ENCODE measurements at regions not wholly inside any gene's neighbourhood (a gene's known extent, or its start where the extent isn't known, plus 50 kb on each side); places are given as distances from the start of the nearest gene placed in this dataset.

DNA sequence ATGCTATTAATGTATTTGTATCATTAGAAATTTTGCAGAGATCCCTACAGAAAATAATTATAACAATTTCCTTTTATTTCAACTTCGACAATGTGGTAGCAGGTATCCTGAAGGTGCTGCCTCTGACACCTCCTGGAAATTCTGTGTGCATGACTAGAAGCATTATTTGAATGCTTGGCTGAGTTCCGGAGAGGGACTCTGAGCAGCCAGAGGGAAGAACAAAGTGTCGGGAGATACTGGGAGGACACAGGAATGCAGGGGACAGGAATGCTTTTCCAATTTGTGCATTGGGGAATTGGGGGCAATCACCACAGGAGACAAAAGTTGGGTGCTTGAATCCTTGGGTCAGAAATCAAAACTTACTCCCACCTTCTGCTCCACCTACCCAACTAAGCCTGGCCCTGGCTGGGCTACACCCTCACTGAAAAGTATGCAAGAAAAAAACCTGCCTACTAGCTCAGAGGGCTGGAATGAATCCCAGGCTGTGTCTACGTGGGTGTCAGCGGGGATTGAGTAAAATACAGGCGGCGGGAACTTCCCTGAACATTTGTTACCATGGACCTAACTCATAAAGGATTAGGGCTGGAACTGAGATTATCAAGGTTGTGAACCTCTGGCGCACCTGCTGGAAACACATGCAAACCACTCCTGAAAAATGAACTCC is 299.3 kb downstream of the SOX11 start:
- DNase-seq = peak; percentile 59

DNA sequence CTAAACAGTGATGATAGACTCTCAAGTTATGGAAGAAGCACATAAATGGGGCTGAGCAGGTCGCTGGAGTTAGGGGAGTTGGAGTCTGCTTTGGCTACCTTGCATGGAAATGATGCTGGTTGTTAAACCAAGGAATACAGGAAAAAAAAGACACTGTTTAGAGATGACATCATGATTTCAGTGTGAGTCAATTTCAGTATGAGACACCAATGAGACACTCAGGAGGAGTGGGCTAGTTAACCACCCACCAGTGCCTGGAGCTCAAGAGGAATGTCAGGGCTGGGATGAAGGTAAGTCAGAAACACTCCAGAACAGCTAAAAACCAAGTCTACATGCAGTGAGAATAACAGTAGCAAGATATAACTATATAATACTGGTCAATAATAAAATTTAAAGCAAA is 303.6 kb downstream of the SOX11 start:
- DNase-seq = peak; percentile 11

DNA sequence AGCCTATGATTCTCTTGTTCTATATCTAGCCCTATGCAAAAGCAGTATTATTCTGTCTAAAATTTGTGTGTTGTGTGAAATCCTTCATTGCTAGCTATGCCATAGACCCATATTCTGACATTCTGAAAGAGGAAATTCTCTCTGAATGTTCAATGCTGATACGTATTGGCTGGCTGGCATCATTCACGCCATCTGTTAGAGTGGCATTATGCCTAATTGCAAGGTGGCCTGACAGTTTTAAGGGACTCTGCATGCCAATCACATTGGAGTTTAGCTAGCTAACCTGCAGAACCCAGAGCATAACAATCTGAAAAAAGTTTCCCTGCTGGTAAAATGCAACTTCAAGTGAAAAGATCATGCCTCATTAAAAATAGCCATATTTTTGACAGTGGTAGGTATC is 316.0 kb downstream of the SOX11 start:
- no peak for DNase-seq

DNA sequence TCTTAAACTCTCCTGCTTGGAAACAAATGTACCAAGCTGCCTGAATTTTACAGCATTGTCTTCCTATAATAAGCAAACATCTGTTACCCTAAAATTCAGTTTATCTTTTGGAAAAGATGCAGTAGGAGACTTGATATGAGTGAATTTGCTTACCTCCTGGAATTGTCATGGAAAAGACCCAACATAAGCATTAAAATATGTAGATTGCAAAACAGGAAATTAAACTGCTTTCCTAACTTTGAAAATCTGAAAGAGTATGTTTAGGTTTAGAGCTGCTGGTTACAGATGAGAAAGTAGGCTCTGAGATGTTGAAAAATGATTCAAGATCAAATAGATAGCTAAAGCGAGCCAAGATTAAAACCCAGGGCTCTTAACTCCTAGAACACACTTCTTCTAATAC is 316.5 kb downstream of the SOX11 start:
- no peak for DNase-seq

DNA sequence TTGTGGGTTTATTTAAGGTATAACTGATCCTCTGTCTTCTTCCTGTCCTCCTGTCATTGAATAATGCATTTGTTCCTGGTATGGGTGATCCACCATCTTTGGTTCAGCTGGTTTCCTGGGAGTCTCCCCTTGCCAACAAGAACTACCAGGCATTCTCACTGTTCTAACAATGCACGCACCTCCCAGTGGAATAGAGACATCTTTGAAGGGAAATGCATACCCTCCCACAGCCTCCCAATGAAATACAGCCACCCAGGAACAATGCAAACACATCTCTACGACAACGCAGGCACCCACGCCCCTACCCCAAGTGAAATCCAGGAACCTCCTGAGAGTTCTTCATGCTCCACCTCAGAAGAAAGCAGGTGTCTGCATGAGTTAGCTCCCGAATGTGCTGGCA is 318.0 kb downstream of the SOX11 start:
- DNase-seq = no peak

DNA sequence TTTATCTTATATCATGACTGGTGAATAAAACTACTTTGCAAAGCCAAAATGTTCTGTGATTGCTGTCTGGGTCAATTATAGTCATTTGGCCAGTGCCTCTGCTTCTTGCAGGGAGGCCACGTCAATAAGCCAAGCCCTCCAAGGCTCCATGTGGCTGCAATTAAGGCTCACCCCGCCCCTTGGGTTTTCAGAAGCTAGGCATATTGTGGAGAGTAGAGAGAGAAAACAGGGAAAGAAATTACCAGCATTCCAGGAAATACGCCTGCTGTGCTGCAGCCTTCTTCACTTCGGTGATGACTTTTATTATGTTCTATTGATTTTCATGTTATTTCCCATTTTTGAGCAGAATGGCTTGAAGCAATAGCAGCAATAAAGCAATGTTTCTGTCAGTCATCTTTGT is 319.7 kb downstream of the SOX11 start:
- DNase-seq = no peak

DNA sequence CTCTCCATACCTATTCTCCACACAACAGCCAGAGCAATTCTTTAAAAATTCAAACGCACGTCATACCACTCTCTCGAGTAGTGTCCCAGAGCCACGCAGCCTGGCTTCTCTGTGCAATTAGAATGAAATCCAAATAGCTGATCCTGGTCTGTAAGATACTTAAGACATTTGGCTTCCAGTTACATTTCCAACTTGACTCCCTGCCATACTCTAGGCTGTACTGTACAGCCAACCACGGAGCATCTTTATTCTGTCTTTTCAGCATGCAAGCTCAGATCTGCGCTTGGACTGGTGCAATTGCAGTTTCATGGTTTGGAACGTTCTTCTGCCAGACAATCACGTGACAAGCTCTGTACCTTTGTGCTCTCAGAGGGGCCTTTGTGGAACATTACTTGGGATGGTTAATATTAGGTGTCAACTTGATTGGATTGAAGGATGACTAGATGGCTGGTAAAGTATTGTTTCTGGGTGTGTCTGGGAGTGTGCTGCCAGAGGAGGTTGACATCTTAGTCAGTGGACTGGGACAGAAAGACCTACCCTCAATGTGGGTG is 325.6 kb downstream of the SOX11 start:
- no peak for DNase-seq

DNA sequence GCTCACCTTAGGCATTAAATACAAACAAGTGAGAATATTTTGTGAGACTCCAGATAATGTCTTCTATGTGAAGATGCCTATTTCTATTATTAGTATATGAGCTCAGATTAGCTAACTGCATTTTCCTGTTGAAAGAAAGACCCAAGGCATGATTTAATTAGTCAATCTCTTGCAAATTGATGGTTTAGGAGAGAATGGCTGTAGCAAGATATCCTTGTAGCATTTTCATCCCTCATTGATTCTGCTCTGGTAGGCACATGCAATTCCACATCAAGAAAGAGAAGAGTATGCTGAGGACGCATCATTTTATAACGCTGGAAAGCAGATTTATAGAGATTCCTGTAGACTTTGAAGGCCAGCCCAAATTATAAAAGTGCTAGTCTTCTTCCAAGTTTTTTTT is 332.0 kb downstream of the SOX11 start:
- DNase-seq = no peak

DNA sequence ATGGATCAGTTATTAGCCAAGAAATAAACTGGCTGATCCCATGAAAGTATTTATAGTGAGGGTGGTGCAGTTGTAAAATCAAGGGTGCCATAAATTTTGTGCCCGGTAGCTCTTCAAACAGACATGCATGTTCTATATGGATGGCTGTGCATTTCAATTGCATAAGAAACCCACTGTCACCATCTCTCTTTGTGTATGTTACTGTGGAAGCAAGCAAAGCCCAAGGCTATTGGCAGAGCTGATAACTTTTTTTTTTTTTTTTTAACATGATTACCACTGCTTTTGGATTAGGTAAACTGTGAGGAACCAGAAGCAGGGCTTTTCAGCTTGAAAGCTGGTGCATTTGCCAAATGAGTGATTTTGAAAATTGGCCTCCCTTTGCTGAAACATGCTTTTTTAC is 332.6 kb downstream of the SOX11 start:
- DNase-seq = no peak

DNA sequence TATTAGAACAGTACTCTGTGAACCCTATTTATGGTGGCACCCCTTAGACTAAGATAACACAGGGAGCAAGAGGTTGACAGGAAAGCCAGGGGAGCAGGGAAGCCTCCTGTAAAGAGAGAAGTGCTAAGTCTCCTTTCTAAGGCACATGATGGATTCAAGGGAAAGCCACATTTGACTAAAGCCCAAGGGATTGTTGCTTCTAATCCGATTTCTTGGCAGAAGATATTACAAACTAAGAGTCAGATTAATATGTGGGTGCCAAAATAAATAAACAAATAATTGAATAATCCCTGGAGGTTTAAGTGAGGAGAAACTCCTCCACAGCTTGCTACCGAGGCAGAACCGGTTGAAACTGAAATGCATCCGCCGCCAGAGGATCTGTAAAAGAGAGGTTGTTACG is 333.2 kb downstream of the SOX11 start:
- no peak for DNase-seq

DNA sequence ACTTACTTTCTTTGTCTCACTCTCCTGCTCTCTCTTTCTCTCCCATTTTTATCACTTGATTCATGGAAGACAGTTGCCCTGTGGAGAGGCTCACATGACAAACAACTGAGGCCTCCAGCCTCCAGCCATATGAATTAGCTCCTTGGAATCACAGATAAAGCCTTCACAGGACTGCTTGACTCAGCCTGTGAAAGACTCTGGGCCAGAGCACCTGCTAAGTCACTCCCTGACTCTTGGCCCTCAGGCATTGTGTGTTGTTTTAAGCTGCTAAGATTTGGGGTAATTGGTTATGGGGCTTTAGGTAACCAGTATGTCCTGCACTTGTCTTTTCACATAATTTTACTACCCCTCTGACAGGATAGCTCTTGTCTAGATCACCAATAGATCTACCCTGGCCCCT is 334.9 kb downstream of the SOX11 start:
- DNase-seq = no peak

DNA sequence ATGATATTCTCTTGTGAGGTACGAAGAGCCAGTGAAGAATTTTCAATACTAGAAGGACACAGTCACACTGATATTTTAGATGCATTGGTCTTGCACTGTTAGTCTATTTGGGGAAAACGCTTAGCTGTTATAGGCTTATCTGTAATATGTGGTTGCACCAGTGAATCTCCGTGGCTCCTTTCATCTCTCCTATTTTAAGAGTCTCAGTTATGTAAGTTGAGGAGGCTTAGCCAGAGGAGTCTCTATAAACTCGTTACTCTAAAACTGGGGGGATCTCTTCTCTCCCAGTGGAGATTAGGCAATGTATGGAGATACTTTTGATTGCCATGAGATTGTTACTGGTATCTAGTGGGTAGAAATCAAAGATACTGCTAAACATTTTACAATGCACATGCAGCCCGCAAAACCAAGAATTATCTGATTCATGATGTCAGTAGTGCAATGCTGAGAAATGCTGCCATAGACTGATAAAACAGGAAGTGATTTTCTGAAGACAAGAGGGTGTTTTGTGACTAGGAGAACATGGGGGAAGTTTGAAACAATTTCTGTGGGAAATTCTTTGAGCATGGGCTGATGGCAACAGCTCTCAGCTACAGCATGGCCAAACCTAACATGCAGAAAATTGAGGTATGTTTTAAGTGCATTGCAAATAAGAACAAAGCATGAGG is 339.1 kb downstream of the SOX11 start:
- no peak for DNase-seq

DNA sequence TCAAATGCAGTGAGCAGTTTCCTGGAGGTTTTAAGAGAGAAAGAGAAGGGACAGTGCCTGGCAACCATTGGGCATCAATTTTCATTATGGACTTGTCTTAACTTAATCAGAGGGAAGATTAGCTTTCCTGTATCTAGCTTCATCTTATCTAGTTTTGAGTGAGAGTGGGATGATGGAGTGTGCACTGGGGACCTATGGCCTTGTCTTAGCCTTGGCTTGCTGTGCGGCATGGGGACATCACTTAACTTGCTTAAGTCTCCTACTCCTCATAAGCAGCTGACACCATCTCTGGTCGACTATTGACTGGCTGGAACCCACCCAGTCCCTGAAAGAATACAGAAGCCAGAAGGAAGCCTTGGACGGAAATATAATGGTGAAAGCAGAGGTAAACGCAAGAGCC is 344.0 kb downstream of the SOX11 start:
- no peak for DNase-seq

DNA sequence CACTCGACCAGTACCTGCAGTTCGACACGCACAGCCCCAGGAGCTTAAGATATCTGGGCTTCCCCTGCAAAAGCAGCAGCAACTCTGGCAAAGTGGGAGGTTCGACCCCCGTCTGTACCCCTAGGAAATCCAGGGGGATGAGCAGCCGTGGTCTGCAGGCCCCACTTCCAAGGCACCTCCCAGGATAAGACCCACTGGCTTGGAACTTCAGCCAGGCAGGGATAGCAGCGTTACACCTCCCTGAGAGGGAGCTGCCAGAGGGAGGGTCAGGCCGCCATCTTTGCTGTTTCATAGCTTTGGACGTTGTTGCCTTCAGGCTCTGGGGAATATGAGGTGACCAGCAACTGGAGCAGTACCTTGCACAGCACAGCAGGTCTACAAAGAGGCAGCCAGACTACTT is 351.1 kb downstream of the SOX11 start:
- no peak for DNase-seq

DNA sequence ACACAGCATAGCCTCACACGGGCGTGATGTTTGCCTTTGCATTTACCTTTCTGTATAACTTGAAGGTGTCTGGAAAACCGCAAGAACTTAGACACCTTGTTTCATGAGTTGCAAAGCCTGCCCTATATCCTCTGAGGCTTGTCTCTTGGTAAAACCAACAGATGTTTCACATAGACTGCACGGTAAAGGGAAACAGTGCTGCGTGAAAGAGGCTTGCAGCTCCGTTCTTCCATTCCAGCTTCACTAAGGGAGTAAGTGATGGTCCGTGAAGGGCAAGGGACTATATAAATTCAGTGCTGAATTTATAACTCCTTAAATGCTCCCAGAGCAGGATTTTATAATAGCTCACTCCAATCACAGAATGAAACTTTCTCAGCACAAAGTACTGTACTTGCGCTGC is 360.5 kb downstream of the SOX11 start:
- no peak for DNase-seq

DNA sequence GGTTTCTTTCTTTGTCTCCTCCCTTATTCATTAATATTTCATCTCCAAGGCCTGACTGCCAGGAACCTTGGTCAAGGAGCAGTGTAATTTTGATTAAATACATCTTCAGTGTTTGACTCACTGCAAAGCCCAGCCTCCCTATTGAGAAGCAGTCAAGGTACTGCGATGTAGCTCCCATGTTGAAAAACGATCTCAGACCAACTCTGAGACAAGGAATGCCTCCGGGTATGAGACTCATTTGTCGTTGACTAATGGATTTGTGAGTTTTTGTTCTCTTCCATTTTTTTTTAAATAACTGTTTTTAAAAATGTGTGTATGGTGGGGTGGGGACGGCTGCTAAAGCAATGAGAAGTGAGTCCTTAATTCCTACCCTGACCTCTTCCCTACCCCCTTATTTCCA is 361.6 kb downstream of the SOX11 start:
- no peak for DNase-seq

DNA sequence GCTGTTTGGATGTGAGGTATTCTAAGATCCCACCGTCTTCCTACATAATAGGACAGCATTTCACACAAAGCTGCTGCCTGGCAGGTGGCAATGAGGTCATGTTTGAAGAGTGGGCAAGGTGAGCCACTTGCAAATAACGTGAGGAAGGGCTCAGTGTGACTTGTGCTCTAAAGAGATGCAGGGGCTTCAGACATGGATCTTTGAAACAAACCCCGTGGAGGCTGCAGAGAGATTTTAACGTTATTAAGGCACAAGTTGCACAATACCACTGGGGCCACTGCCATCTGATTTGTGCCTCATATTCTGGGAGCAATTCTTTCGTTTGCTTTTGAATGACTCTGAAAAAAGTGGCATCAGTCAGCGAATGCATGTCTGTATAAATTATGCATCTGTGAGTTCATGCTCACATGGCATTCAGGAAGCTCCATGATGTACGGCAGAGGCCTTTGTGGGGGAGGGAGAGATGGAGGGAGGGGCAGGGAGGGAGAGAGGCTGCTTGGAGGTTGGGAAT is 362.0 kb downstream of the SOX11 start:
- DNase-seq = no peak

DNA sequence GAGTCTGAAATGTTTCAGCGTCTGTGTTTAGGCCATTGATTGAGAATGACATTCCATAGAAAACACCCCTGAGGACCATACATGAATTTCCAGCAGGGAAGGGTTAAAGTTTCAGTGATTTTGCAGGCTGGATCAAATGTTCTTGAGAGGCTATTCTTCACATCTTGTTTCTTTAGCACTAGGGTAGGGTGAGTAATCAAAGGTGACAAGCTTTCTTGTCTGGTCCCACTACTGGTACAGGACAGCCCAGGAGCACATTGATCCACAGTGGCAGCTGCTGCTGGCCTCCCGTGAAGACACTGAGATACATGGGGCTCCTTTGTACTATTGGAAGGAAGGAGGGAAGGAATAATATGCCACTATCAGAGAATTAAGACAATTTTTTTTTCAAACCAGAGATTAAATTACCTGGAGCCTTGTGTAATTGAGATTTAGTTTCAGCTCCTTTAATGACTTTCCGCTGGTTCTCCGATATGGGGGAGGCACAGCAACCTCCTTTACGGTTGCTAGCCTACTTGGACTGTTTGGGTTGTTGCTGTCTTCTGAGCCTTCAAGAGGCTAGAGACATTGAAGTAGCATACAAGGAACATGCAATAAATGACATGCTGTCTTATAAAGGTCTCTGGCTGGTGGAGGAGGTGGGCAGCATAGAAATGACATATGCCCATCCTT is 368.9 kb downstream of the SOX11 start:
- no peak for DNase-seq

DNA sequence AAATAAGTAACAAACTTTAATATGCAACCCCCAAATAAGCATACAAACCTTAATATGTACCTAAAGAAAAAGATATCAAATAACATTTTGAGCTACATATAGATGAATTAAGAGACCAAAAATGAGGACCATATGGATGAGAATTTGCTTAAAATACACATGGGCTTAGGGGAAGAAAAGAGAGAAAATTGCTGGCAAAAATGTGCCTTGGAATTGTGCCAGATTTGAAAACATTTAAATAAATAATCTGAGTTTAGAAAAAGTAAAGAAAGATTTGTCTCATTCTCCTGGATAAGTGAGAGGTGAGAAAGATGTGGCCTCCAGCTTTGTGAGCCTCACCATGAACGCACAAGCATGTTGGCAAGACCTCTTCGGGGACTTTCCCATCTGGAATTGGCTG is 372.6 kb downstream of the SOX11 start:
- DNase-seq = no peak

DNA sequence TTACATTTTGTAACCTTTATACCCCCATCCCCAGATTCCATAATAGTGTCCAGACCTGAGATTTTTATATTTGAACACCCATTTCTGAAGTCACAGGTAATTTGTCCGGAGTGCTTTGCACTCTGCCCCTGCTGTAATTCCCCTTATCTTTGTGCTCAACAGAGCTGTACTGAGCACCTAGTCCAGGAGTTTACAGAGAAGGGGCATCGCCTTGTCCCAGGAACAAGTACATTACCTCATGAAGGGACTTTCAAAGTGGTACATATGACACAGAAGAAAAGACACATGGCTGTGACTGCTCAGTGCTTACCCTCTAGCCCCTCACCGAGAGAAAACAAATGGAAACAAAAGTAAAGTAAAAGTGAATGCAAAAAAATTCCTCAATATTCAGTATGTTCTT is 373.5 kb downstream of the SOX11 start:
- no peak for DNase-seq

DNA sequence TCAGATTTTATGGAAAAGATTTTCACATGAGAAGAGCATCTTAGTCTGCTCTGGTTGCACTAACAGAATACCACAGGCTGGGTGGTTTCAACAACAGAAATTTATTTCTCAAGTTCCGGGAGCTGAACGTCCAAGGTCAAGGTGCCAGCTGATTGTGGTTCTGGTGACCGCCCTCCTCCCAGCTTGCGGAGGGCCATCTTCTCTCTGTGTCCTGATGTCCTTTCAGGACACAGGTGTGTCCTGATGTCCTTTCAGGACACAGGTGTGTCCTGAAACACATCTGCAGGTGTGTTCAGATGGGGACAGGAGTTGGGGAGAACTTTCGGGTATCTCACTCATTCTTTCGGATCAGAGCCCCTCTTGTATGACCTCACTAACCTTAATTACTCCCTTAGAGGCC is 374.9 kb downstream of the SOX11 start:
- DNase-seq = no peak

DNA sequence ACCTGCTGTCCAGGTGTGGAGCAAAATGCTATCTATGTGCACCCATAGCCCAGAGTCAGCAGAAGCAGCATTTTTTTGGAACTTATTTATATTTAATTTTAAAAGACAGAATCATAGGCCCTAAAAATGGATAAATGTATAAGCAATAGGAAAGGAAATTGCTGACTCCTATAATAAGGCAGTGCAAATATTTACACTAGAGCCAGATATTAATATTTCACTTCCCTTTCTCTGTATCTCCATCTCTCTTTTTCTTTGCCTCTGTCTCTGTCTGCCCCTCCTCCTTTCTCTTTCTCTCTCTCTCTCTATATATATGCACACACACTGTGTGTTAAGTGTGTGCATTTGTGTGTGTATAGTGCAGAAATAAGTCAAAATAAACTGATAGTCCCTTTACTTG is 375.6 kb downstream of the SOX11 start:
- DNase-seq = no peak

DNA sequence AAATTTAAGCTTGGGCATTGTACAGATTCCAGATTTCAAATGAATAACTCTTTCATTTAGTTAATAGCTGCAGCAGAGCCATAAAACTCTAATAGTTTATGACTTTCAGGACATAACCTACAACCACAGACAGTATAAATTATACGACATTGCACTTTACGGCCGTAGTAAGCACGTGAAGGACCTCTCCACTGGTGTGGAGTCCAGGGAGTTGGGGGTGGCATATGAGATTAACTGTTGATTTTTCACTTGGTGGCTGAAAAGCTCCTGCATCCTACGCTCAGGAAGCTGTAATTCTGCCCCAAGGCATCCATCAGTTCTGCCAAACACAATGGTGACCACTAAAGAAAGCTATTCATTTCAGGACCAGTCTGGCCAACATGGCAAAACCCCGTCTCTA is 376.2 kb downstream of the SOX11 start:
- DNase-seq = no peak

DNA sequence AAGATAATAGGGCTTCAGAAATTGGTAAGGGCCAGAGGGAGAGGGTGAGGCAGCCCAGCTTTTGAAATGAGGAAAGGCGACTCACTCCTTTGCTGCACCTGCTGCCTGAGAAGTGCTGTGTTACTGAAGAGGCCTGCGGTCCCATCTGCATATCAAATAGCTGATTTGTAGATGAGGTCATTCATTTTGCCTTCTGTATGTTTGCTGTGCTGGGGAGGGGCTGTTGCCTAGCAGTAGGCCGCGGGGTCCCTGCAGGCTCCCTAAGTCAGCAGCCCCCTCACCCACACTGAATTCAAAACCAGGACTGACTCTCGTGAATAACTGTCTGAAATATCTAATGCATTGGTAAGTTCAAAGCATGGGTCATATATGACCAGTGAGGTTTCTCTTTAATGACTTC is 377.2 kb downstream of the SOX11 start:
- no peak for DNase-seq

Measured in kidney glomerular epithelial cell (primary cell).